ENCODE measurements at regions not wholly inside any gene's neighbourhood (a gene's known extent, or its start where the extent isn't known, plus 50 kb on each side); places are given as distances from the start of the nearest gene placed in this dataset.

GRCh38 chr22:26853071-26853470, 195.7 kb downstream of the MIAT start:
- peaks cover 0 to 3% (median 0%) of the 10 kb centered on the region in 4 experiments; a peak in 1 of 7 replicates for H3K4me1 ChIP-seq (replicated peaks in 1 of 4; ENCODE audit: control insufficient read depth in 3 of 4, insufficient read depth in 4 of 4, low read length in 3 of 4)
- no peak overlapping the region for H2AK5ac ChIP-seq (ENCODE audit: low read depth, low read length)
- H4K5ac ChIP-seq (ENCODE audit: insufficient read length, low read depth, low read length) = no peak overlapping the region
- no peaks in the 10 kb centered on the region for H3K9me3 ChIP-seq (ENCODE audit: insufficient read depth in 2 of 2, low read depth in 1 of 2, low read length in 1 of 2)
- no peak overlapping the region for H3K27ac ChIP-seq (ENCODE audit: low read depth, low read length)
- no peak overlapping the region for H3K18ac ChIP-seq (ENCODE audit: extremely low read depth, low read length)
- H3K79me1 ChIP-seq (ENCODE audit: low read depth, low read length) = no peaks in the 10 kb centered on the region
- no peak overlapping the region for H3K23ac ChIP-seq (ENCODE audit: insufficient read length)
- no peak for FAIRE-seq
- POLR2A ChIA-PET (ENCODE audit: partially characterized antibody) = no interaction called here
- 92% methylated on average over 4 of the region's 4 CpGs; no CpG with 5 or more reads in 1 of the 2 experiments for WGBS, 2 experiments (ENCODE audit: extremely low coverage in 1 of 2, insufficient coverage in 1 of 2, insufficient read length in 1 of 2, insufficient replicate concordance in 2 of 2, low coverage in 1 of 2, low lambda C conversion rate in 2 of 2, missing lambda C conversion rate in 1 of 2)
- no peak overlapping the region for H2BK12ac ChIP-seq (ENCODE audit: low read depth, low read length)
- no peaks in the 10 kb centered on the region for H3K27me3 ChIP-seq (replicated peaks in 1 of 4; ENCODE audit: control insufficient read depth in 3 of 4, extremely low read depth in 1 of 4, insufficient read depth in 3 of 4, low read length in 3 of 4)
- H3K36me3 ChIP-seq (ENCODE audit: control insufficient read depth in 2 of 4, insufficient read depth in 4 of 4, low read length in 3 of 4) = no peaks in the 10 kb centered on the region
- no peak overlapping the region for H2BK5ac ChIP-seq (ENCODE audit: low read depth, low read length)
- CTCF ChIA-PET (ENCODE audit: partially characterized antibody) = interaction anchor here (0.6 to 1.2 kb wide), 5 partner anchors 9 to 141 kb away, joined by 3 to 5 read pairs (median 3); no protein-coding TSS in a partner anchor
- no peak overlapping the region for H4K91ac ChIP-seq (replicated peaks; ENCODE audit: insufficient read length, low read length)
- no peaks in the 10 kb centered on the region for H4K20me1 ChIP-seq (replicated peaks in 1 of 2; ENCODE audit: control insufficient read depth in 1 of 2, insufficient read depth in 2 of 2, low read length in 2 of 2)
- H2BK120ac ChIP-seq (replicated peaks; ENCODE audit: low read depth, low read length) = no peak overlapping the region
- no peak overlapping the region for H3K14ac ChIP-seq (ENCODE audit: insufficient read length)
- no peak overlapping the region for H3K4ac ChIP-seq (replicated peaks; ENCODE audit: insufficient read length, low read depth, low read length)
- no peak for DNase-seq (ENCODE audit: low read depth in 1 of 2, low spot score in 2 of 2)
- no peak overlapping the region for H2BK15ac ChIP-seq (ENCODE audit: low read length)
- no peaks in the 10 kb centered on the region for H3K79me2 ChIP-seq (ENCODE audit: control insufficient read depth in 1 of 2, insufficient read depth in 2 of 2, low read length in 2 of 2)
- no peak overlapping the region for H3K4me2 ChIP-seq (ENCODE audit: insufficient read depth in 1 of 2, low read depth in 2 of 2, low read length in 2 of 2)
- no peaks in the 10 kb centered on the region; the same call in 1 of the 2 replicates for H3K23me2 ChIP-seq (ENCODE audit: low read depth, low read length)
- no peak overlapping the region for H3K9ac ChIP-seq (replicated peaks in 1 of 4; ENCODE audit: extremely low read depth in 1 of 4, low read depth in 3 of 4, low read length in 3 of 4)
- no peak overlapping the region for H2BK20ac ChIP-seq (ENCODE audit: low read length)
- no peak overlapping the region for H3K56ac ChIP-seq (replicated peaks; ENCODE audit: insufficient read length, low read depth, low read length)
- no peak overlapping the region for H2AFZ ChIP-seq (ENCODE audit: low read length)
- H4K8ac ChIP-seq (ENCODE audit: extremely low read depth, insufficient read depth, low read length) = no peak overlapping the region
- no peak overlapping the region for H3K4me3 ChIP-seq (ENCODE audit: extremely low read depth in 1 of 4, insufficient read depth in 2 of 4, low read depth in 3 of 4, low read length in 4 of 4)
- TF ChIP-seq ATF2 (IDR thresholded peaks at IDR 0.05; ENCODE audit: low read length) (no peak), TCF12 (IDR thresholded peaks at IDR 0.05; ENCODE audit: low read depth, low read length) (no peak), CHD2 (IDR thresholded peaks at IDR 0.05; ENCODE audit: low read length) (no peak), KDM1A (IDR thresholded peaks at IDR 0.05; ENCODE audit: borderline replicate concordance, low read length) (no peak), JUN (IDR thresholded peaks at IDR 0.05; ENCODE audit: low read depth, low read length) (no peak), SAP30 (IDR thresholded peaks at IDR 0.05; ENCODE audit: insufficient read depth, insufficient replicate concordance, low read length) (no peak), ASH2L (IDR thresholded peaks at IDR 0.05; ENCODE audit: low read length) (no peak), FOSL1 (IDR thresholded peaks at IDR 0.05; ENCODE audit: insufficient read depth, low read depth, low read length) (no peak), HDAC2 (IDR thresholded peaks at IDR 0.05; ENCODE audit: borderline replicate concordance in 1 of 2, low read depth in 2 of 2, low read length in 2 of 2) (no peak), RFX5 (IDR thresholded peaks at IDR 0.05; ENCODE audit: borderline replicate concordance, low read depth, low read length) (no peak), CHD1 (IDR thresholded peaks at IDR 0.05; ENCODE audit: low read depth, low read length) (no peak), GTF2F1 (IDR thresholded peaks at IDR 0.05; ENCODE audit: borderline replicate concordance, low read depth, low read length) (no peak), MAX (IDR thresholded peaks at IDR 0.05) (no peak)

Data from H1 (cell line).